ENCODE measurements at regions not wholly inside any gene's neighbourhood (a gene's known extent, or its start where the extent isn't known, plus 50 kb on each side); places are given as distances from the start of the nearest gene placed in this dataset.

GRCh38 chr4:138420471-138420870 is 178.3 kb upstream of the SLC7A11 start:
- no peak for TF ChIP-seq CTCF (IDR thresholded peaks at IDR 0.05)
- no peak for TF ChIP-seq POLR2A (IDR thresholded peaks at IDR 0.05)

Data from lower leg skin (tissue), 3 donors.